ENCODE measurements at regions not wholly inside any gene's neighbourhood (a gene's known extent, or its start where the extent isn't known, plus 50 kb on each side); places are given as distances from the start of the nearest gene placed in this dataset.
"Not testable (repeated sequence)": the region's sequence is repeated elsewhere in the genome, so short reads cannot be mapped to it uniquely, and the experiment has no call there.

DNA sequence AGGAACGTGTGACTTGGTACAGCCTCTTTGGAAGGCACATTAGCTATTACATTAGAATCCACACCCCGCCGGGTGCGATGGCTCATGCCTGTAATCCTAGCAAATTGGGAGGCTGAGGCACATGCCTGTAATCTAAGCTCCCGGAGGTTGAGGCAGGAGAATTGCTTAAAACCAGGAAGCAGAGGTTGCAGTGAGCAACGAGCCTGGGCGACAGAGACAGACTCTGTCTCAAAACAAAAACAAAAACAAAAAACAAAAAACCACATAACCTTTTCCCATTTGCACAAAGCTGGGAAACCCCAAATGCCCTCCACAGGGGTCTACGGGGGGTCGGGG is 82.7 kb upstream of the METTL9 start:
- H3K27me3 ChIP-seq (ENCODE audit: insufficient read depth); DNase-seq (ENCODE audit: low spot score); H3K27ac Mint-ChIP-seq; H3K9me2 ChIP-seq (ENCODE audit: insufficient read depth); H3K9me3 Mint-ChIP-seq; ATAC-seq; H2AFZ ChIP-seq; H3K27ac ChIP-seq (ENCODE audit: low read depth): not testable (repeated sequence)
- Histone ChIP-seq H3K36me3 (ENCODE audit: insufficient read depth) (peaks cover 14% of the 10 kb centered on the region), H3F3A (replicated peaks; ENCODE audit: low read depth) (peaks cover 22% of the 10 kb centered on the region; the same call in 1 of the 2 replicates), H4K20me1 (replicated peaks; ENCODE audit: insufficient read depth) (peaks cover 61% of the 10 kb centered on the region), H3K4me2 (peak overlapping the region; percentile 72; the same call in 1 of the 2 replicates), H3K4me3 (peak overlapping the region; percentile 47; the same call in 1 of the 2 replicates), H3K79me2 (replicated peaks; ENCODE audit: insufficient read depth) (peaks cover 81% of the 10 kb centered on the region), H3K4me1 (ENCODE audit: insufficient read depth) (peaks cover 51% of the 10 kb centered on the region)
- Mint-ChIP-seq H3K36me3 (ENCODE audit: low read depth) (peaks cover 61% of the 10 kb centered on the region), H3K27me3 (ENCODE audit: insufficient read depth, low read depth, poor library complexity) (peaks cover 26% of the 10 kb centered on the region), H3K4me3 (peak overlapping the region; percentile 49), H3K4me1 (peaks cover 43% of the 10 kb centered on the region)

DNA sequence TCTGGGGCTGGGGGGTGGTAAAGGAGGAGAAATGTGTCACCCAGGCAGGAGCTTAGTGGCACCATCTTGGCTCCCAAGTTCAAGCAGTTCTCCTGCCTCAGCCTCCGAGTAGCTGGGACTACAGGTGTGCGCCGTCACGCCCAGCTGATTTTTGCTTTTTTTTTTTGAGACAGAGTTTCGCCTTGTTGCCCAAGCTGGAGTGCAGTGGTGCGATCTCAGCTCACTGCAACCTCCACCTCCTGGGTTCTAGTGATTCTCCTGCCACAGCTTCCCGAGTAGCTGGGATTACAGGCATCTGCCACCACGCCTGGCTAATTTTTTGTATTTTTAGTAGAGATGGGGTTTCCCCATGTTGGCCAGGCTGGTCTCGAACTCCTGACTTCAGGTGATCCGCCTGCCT is 82.1 kb upstream of the METTL9 start:
- peak overlapping the region; percentile 50; the same call in 1 of the 3 replicates for H3K4me3 Mint-ChIP-seq
- H3K27ac Mint-ChIP-seq = not testable (repeated sequence)

DNA sequence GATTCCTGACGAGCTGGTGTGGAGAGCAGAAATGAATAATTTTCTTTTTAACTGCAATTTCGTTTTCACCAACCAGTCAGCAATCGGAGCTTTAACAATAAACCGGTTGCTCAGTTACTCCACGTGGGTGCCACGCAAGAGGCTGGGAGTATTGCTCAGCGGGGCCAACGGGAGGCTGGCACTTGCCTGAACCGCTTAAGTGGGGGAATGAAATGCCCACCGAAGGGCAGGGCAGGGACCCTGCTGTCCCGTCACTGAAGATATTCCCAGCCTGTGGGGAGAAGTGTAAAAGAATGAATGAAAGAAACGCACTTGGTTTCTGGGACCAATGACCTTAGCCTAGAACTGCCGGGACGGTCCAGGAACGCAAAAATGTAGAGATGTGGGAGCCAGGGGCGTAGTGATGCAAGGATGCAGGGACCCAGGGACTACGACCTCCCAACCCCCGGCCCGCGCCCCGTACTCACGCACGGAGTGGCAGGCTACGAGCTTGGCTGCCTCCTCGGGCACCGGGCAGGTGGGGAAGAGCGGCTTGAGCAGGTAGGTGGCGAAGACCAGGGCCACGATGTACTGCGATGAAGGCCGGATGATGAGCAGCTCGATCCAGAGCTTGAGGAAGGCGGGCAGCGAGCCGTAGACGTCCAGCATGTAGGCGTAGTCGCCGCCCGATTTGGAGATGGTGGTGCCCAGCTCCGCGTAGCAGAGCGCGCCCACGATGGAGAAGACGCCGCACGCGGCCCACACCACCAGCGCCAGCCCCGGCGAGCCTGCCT is 79.8 kb upstream of the METTL9 start:
- peak; percentile 2 for ATAC-seq
- not testable (repeated sequence) for H2AFZ ChIP-seq

More for the DNA sequence above, 82.1 kb upstream of the METTL9 start:
- H4K20me1 ChIP-seq (replicated peaks; ENCODE audit: insufficient read depth) = peaks cover 56% of the 10 kb centered on the region
- not testable (repeated sequence) for H3K9me2 ChIP-seq (ENCODE audit: insufficient read depth); H3K36me3 ChIP-seq (ENCODE audit: insufficient read depth); H3K27me3 ChIP-seq (ENCODE audit: insufficient read depth); H3K9me3 Mint-ChIP-seq; ATAC-seq; DNase-seq (ENCODE audit: low spot score); H2AFZ ChIP-seq; H3K27ac ChIP-seq (ENCODE audit: low read depth)
- H3K4me2 ChIP-seq = peak overlapping the region; percentile 72
- peaks cover 75% of the 10 kb centered on the region for H3K79me2 ChIP-seq (replicated peaks; ENCODE audit: insufficient read depth)
- Mint-ChIP-seq H3K4me1 (peaks cover 43% of the 10 kb centered on the region), H3K36me3 (ENCODE audit: low read depth) (peaks cover 57% of the 10 kb centered on the region), H3K27me3 (ENCODE audit: insufficient read depth, low read depth, poor library complexity) (peaks cover 25% of the 10 kb centered on the region)
- H3K4me1 ChIP-seq (ENCODE audit: insufficient read depth) = peaks cover 46% of the 10 kb centered on the region
- peaks cover 25% of the 10 kb centered on the region for H3F3A ChIP-seq (replicated peaks; ENCODE audit: low read depth)
- peak overlapping the region; percentile 47 for H3K4me3 ChIP-seq

DNA sequence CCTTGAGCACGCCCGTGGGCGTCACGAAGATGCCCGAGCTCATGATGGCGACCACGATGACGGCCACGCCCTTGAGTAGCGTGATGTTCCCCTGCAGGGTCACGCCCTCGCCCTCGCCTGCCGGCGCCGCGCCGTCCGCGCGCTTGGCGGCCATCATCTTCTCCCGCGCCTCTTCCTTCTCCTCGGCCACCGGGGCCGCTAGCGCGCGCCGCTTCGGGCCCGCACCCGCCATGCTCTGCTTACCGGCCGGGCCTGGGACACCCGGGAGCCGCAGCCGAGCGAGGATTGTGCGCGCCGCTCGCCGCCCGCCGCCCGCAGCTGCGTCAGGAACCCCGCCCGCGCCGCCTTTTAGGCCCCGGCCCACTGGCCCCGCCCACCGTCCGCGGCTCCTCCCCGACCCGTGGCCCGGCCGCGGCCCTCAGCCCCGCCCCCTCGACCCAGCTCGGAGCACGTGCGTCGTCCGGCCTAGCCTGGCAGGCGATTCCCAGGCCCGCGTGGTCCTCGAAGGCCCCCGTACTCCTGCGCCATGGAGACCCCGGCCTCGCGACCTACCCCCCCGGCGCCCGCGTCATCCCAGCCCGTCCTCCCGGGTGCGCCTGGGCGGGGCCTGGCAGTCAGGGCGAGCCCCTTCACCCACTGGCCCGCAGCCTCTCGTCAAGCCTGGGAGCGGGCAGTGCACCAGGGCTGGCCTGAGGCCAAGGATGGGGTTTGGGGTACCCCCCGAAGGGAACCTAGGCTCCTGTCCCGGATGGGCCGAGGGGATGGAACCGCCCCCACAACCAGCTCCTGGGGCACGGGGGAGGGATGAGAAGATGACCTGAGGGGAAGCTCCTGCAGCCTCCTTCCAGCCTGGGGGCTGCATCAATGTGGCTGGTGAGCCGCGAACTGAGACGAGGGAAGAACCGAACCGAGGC is 79.0 kb upstream of the METTL9 start:
- peaks cover 27% of the 10 kb centered on the region for H3K27me3 Mint-ChIP-seq (ENCODE audit: insufficient read depth, low read depth, poor library complexity)

More for the DNA sequence above, 79.8 kb upstream of the METTL9 start:
- Histone ChIP-seq H3K4me3 (peak overlapping the region; percentile 97), H3F3A (replicated peaks; ENCODE audit: low read depth) (peaks cover 38% of the 10 kb centered on the region), H3K4me2 (peak overlapping the region; percentile 90), H3K4me1 (ENCODE audit: insufficient read depth) (peaks cover 41% of the 10 kb centered on the region), H4K20me1 (replicated peaks; ENCODE audit: insufficient read depth) (peaks cover 41% of the 10 kb centered on the region), H3K79me2 (replicated peaks; ENCODE audit: insufficient read depth) (peaks cover 52% of the 10 kb centered on the region)
- not testable (repeated sequence) for H3K27me3 ChIP-seq (ENCODE audit: insufficient read depth); H3K27ac ChIP-seq (ENCODE audit: low read depth); H3K36me3 ChIP-seq (ENCODE audit: insufficient read depth); H3K9me3 Mint-ChIP-seq; DNase-seq (ENCODE audit: low spot score); H3K9me2 ChIP-seq (ENCODE audit: insufficient read depth)
- Mint-ChIP-seq H3K4me3 (peak overlapping the region; percentile 94), H3K27ac (peak overlapping the region; percentile 88), H3K4me1 (peaks cover 32% of the 10 kb centered on the region), H3K36me3 (ENCODE audit: low read depth) (peaks cover 43% of the 10 kb centered on the region), H3K27me3 (ENCODE audit: insufficient read depth, low read depth, poor library complexity) (peaks cover 27% of the 10 kb centered on the region)

DNA sequence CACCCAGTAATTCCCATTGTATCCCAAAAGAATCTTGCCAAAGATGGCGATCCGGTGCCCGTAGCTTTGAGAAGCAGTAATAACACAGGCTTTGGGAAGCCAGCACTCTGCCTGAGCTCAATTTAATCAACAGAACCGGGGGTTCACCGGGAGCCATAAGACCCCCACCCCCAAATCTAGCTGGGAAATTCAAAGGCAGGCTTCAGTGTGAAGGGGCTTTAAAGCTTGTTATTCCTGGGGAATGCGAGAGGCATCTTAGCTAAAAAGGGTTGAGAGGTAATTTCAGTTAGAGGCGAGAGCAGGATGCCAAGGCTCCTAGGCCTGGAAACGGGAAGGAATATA is 78.4 kb upstream of the METTL9 start:
- H3K79me2 ChIP-seq (replicated peaks; ENCODE audit: insufficient read depth) = peaks cover 42% of the 10 kb centered on the region
- peaks cover 37% of the 10 kb centered on the region for H3K4me1 ChIP-seq (ENCODE audit: insufficient read depth)
- H3F3A ChIP-seq (replicated peaks; ENCODE audit: low read depth) = peaks cover 48% of the 10 kb centered on the region
- ATAC-seq; DNase-seq (ENCODE audit: low spot score); H3K27me3 ChIP-seq (ENCODE audit: insufficient read depth); H3K9me3 Mint-ChIP-seq; H3K36me3 ChIP-seq (ENCODE audit: insufficient read depth); H2AFZ ChIP-seq; H3K9me2 ChIP-seq (ENCODE audit: insufficient read depth): not testable (repeated sequence)
- peaks cover 21% of the 10 kb centered on the region for H3K4me1 Mint-ChIP-seq
- peak overlapping the region; percentile 97 for H3K4me3 ChIP-seq
- peaks cover 26% of the 10 kb centered on the region for H4K20me1 ChIP-seq (replicated peaks; ENCODE audit: insufficient read depth)
- H3K27ac ChIP-seq (ENCODE audit: low read depth) = peak overlapping the region; percentile 100
- H3K27me3 Mint-ChIP-seq (ENCODE audit: insufficient read depth, low read depth, poor library complexity) = peaks cover 27% of the 10 kb centered on the region
- H3K4me2 ChIP-seq = peak overlapping the region; percentile 90
- H3K4me3 Mint-ChIP-seq = peak overlapping the region; percentile 71
- H3K27ac Mint-ChIP-seq = peak overlapping the region; percentile 99
- H3K36me3 Mint-ChIP-seq (ENCODE audit: low read depth) = peaks cover 29% of the 10 kb centered on the region

More for the DNA sequence above, 79.0 kb upstream of the METTL9 start:
- Histone ChIP-seq H3K4me2 (peak overlapping the region; percentile 90), H3F3A (replicated peaks; ENCODE audit: low read depth) (peaks cover 45% of the 10 kb centered on the region), H4K20me1 (replicated peaks; ENCODE audit: insufficient read depth) (peaks cover 32% of the 10 kb centered on the region), H3K27ac (ENCODE audit: low read depth) (peak overlapping the region; percentile 100), H3K4me3 (peak overlapping the region; percentile 97), H3K79me2 (replicated peaks; ENCODE audit: insufficient read depth) (peaks cover 48% of the 10 kb centered on the region), H3K4me1 (ENCODE audit: insufficient read depth) (peaks cover 37% of the 10 kb centered on the region)
- peak; percentile 94 for TF ChIP-seq CREB1 (CRISPR knock-in tag; IDR thresholded peaks at IDR 0.05; ENCODE audit: low read depth)
- TF ChIP-seq, protein P1, sequence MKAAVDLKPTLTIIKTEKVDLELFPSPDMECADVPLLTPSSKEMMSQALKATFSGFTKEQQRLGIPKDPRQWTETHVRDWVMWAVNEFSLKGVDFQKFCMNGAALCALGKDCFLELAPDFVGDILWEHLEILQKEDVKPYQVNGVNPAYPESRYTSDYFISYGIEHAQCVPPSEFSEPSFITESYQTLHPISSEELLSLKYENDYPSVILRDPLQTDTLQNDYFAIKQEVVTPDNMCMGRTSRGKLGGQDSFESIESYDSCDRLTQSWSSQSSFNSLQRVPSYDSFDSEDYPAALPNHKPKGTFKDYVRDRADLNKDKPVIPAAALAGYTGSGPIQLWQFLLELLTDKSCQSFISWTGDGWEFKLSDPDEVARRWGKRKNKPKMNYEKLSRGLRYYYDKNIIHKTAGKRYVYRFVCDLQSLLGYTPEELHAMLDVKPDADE (IDR thresholded peaks at IDR 0.05) = peak; percentile 24; the same call in 1 of the 2 replicates
- peak; percentile 68 for TF ChIP-seq POLR2AphosphoS5 (IDR thresholded peaks at IDR 0.05; ENCODE audit: low read depth)
- not testable (repeated sequence) for H3K9me2 ChIP-seq (ENCODE audit: insufficient read depth); H3K27me3 ChIP-seq (ENCODE audit: insufficient read depth); H2AFZ ChIP-seq; H3K36me3 ChIP-seq (ENCODE audit: insufficient read depth); H3K9me3 Mint-ChIP-seq
- Mint-ChIP-seq H3K27ac (peak overlapping the region; percentile 99), H3K4me3 (peak overlapping the region; percentile 94), H3K36me3 (ENCODE audit: low read depth) (peaks cover 35% of the 10 kb centered on the region), H3K4me1 (peaks cover 28% of the 10 kb centered on the region)
- DNase-seq (ENCODE audit: low spot score) = peak; percentile 100
- peak; percentile 51 for ATAC-seq
